Epithelial cell of proximal tubule (primary cell): ENCODE measurements at regions not wholly inside any gene's neighbourhood (a gene's known extent, or its start where the extent isn't known, plus 50 kb on each side); places are given as distances from the start of the nearest gene placed in this dataset.

Source experiments
- DNase-seq: peaks from one replicate; pipeline ENCODE4 v3.0.0-alpha.2; 2011; ENCODE audit warnings: low read depth
- H3K4me3 ChIP-seq: 2 replicates; pipeline ENCODE4 v1.5.1; 2011; ENCODE audit warnings: low read depth, mild to moderate bottlenecking, low read length
- CTCF ChIP-seq: conservative IDR thresholded peaks from 2 replicates; pipeline ENCODE4 v1.5.1; 2012; ENCODE audit warnings: low read depth, mild to moderate bottlenecking, low read length

- no peak for DNase-seq
- TF ChIP-seq CTCF = no peak
Measured at GRCh38 chr1:112257043-112257835, 138.8 kb upstream of the CTTNBP2NL start.

GRCh38 chr1:112260699-112261098 lies 135.3 kb upstream of the CTTNBP2NL start:
- TF ChIP-seq CTCF = no peak
- H3K4me3 ChIP-seq = no peak overlapping the region
- no peak for DNase-seq

More at GRCh38 chr1:112257043-112257835, 138.8 kb upstream of the CTTNBP2NL start:
- no peak overlapping the region for H3K4me3 ChIP-seq

- DNase-seq = no peak
- no peak for TF ChIP-seq CTCF
- H3K4me3 ChIP-seq = no peak overlapping the region
Measured at GRCh38 chr1:112262316-112262715, 133.7 kb upstream of the CTTNBP2NL start.

- DNase-seq = no peak
Measured at GRCh38 chr1:112263042-112263441, 133.0 kb upstream of the CTTNBP2NL start.

GRCh38 chr1:112263453-112263852 lies 132.6 kb upstream of the CTTNBP2NL start:
- no peak overlapping the region for H3K4me3 ChIP-seq
- no peak for DNase-seq
- TF ChIP-seq CTCF = no peak

More at GRCh38 chr1:112263042-112263441, 133.0 kb upstream of the CTTNBP2NL start:
- H3K4me3 ChIP-seq = no peak overlapping the region
- TF ChIP-seq CTCF = no peak

- TF ChIP-seq CTCF = no peak
- H3K4me3 ChIP-seq = no peak overlapping the region
- no peak for DNase-seq
Measured at GRCh38 chr1:112264010-112264409, 132.0 kb upstream of the CTTNBP2NL start.

GRCh38 chr1:112264553-112264952 lies 131.5 kb upstream of the CTTNBP2NL start:
- TF ChIP-seq CTCF = no peak
- no peak for DNase-seq
- no peak overlapping the region for H3K4me3 ChIP-seq
